ENCODE measurements at regions not wholly inside any gene's neighbourhood (a gene's known extent, or its start where the extent isn't known, plus 50 kb on each side); places are given as distances from the start of the nearest gene placed in this dataset.

DNA sequence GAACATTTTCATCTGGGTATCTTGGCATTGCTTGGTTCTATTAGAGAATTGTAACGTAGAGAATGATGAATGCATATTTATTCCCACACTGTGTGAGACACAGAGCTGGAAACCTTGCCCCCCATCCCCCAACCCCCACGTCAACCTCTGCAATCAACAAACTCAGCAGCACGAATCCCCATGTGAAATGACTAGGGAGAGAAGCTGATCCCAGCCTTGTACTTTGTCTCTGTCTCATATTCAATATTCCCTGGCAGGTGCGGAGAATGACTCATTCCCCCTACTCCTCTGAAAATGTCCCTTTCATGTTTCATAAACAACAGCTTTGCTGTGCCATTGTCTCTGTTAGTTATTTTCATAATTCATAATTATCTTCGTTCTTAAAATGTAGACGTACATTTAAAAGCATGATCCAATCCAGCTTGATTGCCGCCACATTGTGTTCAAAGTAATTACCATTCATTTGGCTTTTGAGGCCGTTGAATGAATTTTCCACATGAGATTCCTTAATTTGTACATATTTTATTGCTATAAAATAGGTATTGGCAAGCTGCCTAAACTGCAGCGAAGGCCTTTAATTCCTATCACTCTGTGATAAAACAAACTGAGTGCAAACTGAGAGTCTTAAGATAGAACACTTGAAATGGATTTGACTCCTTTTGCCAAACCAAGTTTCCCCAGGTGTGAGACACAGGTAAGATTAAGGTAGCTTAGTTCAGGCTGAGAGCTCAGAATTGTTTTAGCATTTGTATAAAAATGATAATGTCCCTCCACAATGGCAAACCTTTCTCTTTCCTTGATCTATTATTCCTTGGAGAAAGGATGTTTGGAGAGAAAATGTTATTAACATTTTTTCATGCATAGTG, 920.2 kb downstream of the TYW1 start:
- TF ChIP-seq, protein P1, sequence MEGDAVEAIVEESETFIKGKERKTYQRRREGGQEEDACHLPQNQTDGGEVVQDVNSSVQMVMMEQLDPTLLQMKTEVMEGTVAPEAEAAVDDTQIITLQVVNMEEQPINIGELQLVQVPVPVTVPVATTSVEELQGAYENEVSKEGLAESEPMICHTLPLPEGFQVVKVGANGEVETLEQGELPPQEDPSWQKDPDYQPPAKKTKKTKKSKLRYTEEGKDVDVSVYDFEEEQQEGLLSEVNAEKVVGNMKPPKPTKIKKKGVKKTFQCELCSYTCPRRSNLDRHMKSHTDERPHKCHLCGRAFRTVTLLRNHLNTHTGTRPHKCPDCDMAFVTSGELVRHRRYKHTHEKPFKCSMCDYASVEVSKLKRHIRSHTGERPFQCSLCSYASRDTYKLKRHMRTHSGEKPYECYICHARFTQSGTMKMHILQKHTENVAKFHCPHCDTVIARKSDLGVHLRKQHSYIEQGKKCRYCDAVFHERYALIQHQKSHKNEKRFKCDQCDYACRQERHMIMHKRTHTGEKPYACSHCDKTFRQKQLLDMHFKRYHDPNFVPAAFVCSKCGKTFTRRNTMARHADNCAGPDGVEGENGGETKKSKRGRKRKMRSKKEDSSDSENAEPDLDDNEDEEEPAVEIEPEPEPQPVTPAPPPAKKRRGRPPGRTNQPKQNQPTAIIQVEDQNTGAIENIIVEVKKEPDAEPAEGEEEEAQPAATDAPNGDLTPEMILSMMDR (IDR thresholded peaks at IDR 0.05), result no peak
- TF ChIP-seq EP300 (IDR thresholded peaks at IDR 0.05) (no peak), POLR2A (IDR thresholded peaks at IDR 0.05) (no peak)
- WGBS, 3 donors, result 21 to 34% (median 34%) methylated on average over 9 of the region's 9 CpGs
- Histone ChIP-seq H3K36me3 (no peaks in the 10 kb centered on the region), H3K27me3 (no peaks in the 10 kb centered on the region), H3K4me1 (ENCODE audit: insufficient read depth) (no peaks in the 10 kb centered on the region), H3K4me3 (no peak overlapping the region), H3K27ac (no peak overlapping the region), H3K9me3 (no peaks in the 10 kb centered on the region)
- intact Hi-C loops (cut with DNase I), result no loop called here
- no peak for DNase-seq

DNA sequence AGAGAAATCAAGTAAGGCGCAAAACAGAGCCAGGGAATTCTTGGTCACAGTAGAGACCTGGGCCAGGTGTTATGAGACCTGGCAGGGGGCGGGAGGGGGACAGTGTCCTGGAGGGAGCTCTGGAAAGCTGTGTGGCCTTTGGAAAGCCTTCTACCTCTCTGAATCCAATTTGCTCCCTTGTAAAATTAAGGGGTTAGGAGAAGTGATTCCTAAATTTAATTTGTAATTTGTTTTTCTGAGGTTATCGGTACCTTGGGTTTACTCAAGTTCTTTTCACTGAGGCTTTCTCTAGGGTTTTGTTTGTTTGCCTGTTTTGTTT, 920.8 kb downstream of the TYW1 start:
- intact Hi-C loops (cut with DNase I), result no loop called here
- Histone ChIP-seq H3K4me3 (no peak overlapping the region), H3K9me3 (no peaks in the 10 kb centered on the region), H3K27me3 (no peaks in the 10 kb centered on the region), H3K27ac (no peak overlapping the region), H3K4me1 (ENCODE audit: insufficient read depth) (no peaks in the 10 kb centered on the region), H3K36me3 (no peaks in the 10 kb centered on the region)
- no peak for TF ChIP-seq EP300 (IDR thresholded peaks at IDR 0.05)
- no peak for TF ChIP-seq POLR2A (IDR thresholded peaks at IDR 0.05)
- TF ChIP-seq, protein P1 (IDR thresholded peaks at IDR 0.05), result no peak
- WGBS, 3 donors, result 63 to 81% (median 71%) methylated on average over 3 of the region's 3 CpGs
- DNase-seq, result no peak

DNA sequence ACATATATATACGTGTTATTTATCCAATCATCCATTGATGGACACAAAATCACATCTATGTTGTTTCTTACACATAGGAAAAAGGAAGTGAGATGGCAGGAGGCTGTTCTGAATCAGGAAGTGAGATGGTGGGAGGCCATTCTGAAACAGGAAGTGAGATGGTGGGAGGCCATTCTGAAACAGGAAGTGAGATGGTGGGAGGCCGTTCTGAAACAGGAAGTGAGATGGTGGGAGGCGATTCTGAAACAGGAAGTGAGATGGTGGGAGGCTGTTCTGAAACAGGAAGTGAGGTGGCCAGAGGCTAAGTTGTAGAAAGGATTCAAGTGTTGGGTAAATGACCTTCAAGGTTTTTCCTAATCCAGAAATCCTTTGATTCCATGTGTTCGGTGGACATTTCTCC, 921.5 kb downstream of the TYW1 start:
- TF ChIP-seq EP300 (IDR thresholded peaks at IDR 0.05) (no peak), POLR2A (IDR thresholded peaks at IDR 0.05) (no peak)
- TF ChIP-seq, protein P1 (IDR thresholded peaks at IDR 0.05), result no peak
- DNase-seq, result no peak
- no peaks in the 10 kb centered on the region for H3K27me3 ChIP-seq
- no peaks in the 10 kb centered on the region for H3K9me3 ChIP-seq
- H3K4me3 ChIP-seq, result no peak overlapping the region
- no peaks in the 10 kb centered on the region for H3K4me1 ChIP-seq (ENCODE audit: insufficient read depth)
- intact Hi-C loops (cut with DNase I), result no loop called here
- WGBS, 3 donors, result 68 to 81% (median 75%) methylated on average over 4 of the region's 4 CpGs
- no peaks in the 10 kb centered on the region for H3K36me3 ChIP-seq
- H3K27ac ChIP-seq, result no peak overlapping the region

DNA sequence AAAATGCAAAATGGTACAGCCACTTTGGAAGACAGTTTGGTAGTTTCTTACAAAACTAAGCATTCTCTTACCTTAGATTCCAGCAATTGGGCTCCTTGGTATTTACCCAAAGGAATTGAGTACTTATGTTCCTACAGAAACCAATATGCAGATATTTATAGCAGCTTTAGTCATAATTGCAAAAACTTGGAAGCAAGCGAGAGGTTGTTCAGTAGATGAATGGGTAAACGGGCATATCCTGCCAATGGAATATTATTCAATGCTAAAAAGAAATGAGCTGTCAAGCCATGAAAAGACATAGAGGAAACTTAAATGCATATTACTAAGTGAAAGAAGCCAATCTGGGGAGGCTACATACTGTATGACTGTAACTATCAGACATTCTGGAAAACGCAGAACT, 926.7 kb downstream of the TYW1 start:
- DNase-seq, result no peak
- WGBS, 3 donors, result 90 to 91% (median 91%) methylated on average over 3 of the region's 3 CpGs
- Histone ChIP-seq H3K4me1 (ENCODE audit: insufficient read depth) (peaks cover 1% of the 10 kb centered on the region), H3K9me3 (no peaks in the 10 kb centered on the region), H3K36me3 (no peaks in the 10 kb centered on the region), H3K4me3 (no peak overlapping the region), H3K27me3 (no peaks in the 10 kb centered on the region), H3K27ac (no peak overlapping the region)
- no peak for TF ChIP-seq POLR2A (IDR thresholded peaks at IDR 0.05)
- no peak for TF ChIP-seq EP300 (IDR thresholded peaks at IDR 0.05)
- TF ChIP-seq, protein P1 (IDR thresholded peaks at IDR 0.05), result no peak
- intact Hi-C loops (cut with DNase I), result no loop called here

Data from ovary (tissue), 7 donors.